ENCODE measurements at regions not wholly inside any gene's neighbourhood (a gene's known extent, or its start where the extent isn't known, plus 50 kb on each side); places are given as distances from the start of the nearest gene placed in this dataset.

DNA sequence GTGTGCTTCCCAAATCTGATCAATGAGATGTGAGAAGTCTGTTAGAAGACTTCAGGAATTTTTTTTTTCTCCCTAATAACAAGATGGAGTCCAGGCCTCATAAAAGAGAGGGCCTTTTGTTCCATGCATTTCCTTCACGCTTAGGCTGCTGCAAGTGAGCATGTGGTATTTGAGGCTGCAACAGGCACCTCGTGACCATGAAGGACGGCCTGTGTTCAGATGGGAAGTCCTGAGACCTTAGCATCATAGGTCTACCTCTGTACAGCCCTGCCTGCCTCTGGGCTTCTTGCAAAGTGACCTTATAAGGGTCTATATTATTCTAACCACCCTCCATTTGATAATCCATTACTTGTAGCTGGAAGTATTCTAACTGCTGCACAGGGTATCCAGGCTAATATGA is 86.6 kb downstream of the BOD1 start:
- Histone ChIP-seq H3K36me3 (ENCODE audit: control insufficient read depth, insufficient read depth, low read length) (no peaks in the 10 kb centered on the region), H3K27me3 (ENCODE audit: control insufficient read depth, insufficient read depth, low read length) (no peaks in the 10 kb centered on the region), H3K9me3 (ENCODE audit: control insufficient read depth, insufficient read depth, low read length) (no peaks in the 10 kb centered on the region), H3K27ac (ENCODE audit: low read length) (no peak overlapping the region), H3K4me3 (ENCODE audit: low read length) (no peak overlapping the region), H3K4me1 (ENCODE audit: control insufficient read depth, insufficient read depth, low read length) (no peaks in the 10 kb centered on the region)
- no peak for DNase-seq (ENCODE audit: low read depth, low spot score)
- WGBS (ENCODE audit: insufficient coverage, insufficient read length), result no CpG with 5 or more reads among the region's 3 CpGs

DNA sequence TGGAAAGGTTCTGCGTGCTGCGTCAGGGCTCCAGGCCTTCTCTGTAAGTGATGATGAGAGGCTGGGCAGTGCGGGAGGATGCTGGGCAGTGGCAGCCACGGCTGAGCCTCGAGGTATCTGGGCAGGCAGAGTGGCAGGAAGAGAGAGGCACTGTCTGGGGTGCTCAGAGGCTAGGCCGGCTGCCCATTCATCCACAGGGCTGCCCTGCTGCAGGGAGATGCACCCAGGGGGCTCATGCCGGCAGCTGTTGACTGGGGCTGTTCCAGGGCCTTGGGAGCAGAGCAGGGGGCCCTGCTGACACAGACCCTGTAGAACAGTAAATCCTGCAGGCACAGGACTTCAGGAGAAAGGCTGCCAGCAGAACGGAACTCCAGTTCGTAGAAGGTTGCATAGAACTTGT is 88.8 kb downstream of the BOD1 start:
- no peak overlapping the region for H3K4me3 ChIP-seq (ENCODE audit: low read length)
- no peaks in the 10 kb centered on the region for H3K27me3 ChIP-seq (ENCODE audit: control insufficient read depth, insufficient read depth, low read length)
- no peaks in the 10 kb centered on the region for H3K9me3 ChIP-seq (ENCODE audit: control insufficient read depth, insufficient read depth, low read length)
- no peak overlapping the region for H3K27ac ChIP-seq (ENCODE audit: low read length)
- no peaks in the 10 kb centered on the region for H3K4me1 ChIP-seq (ENCODE audit: control insufficient read depth, insufficient read depth, low read length)
- no CpG with 5 or more reads among the region's 9 CpGs for WGBS (ENCODE audit: insufficient coverage, insufficient read length)
- H3K36me3 ChIP-seq (ENCODE audit: control insufficient read depth, insufficient read depth, low read length), result no peaks in the 10 kb centered on the region
- DNase-seq (ENCODE audit: low read depth, low spot score), result no peak

- no peak overlapping the region for H3K4me3 ChIP-seq (ENCODE audit: low read length)
- no peak for DNase-seq (ENCODE audit: low read depth, low spot score)
- H3K36me3 ChIP-seq (ENCODE audit: control insufficient read depth, insufficient read depth, low read length), result no peaks in the 10 kb centered on the region
- H3K27me3 ChIP-seq (ENCODE audit: control insufficient read depth, insufficient read depth, low read length), result no peaks in the 10 kb centered on the region
- 100% methylated on average over 1 of the region's 3 CpGs for WGBS (ENCODE audit: insufficient coverage, insufficient read length)
- no peaks in the 10 kb centered on the region for H3K4me1 ChIP-seq (ENCODE audit: control insufficient read depth, insufficient read depth, low read length)
- no peaks in the 10 kb centered on the region for H3K9me3 ChIP-seq (ENCODE audit: control insufficient read depth, insufficient read depth, low read length)
- no peak overlapping the region for H3K27ac ChIP-seq (ENCODE audit: low read length)
Observed at GRCh38 chr5:173524136-173524535, 92.3 kb downstream of the BOD1 start.

GRCh38 chr5:173523388-173523787 is 93.1 kb downstream of the BOD1 start:
- Histone ChIP-seq H3K4me3 (ENCODE audit: low read length) (no peak overlapping the region), H3K9me3 (ENCODE audit: control insufficient read depth, insufficient read depth, low read length) (no peaks in the 10 kb centered on the region), H3K36me3 (ENCODE audit: control insufficient read depth, insufficient read depth, low read length) (no peaks in the 10 kb centered on the region), H3K4me1 (ENCODE audit: control insufficient read depth, insufficient read depth, low read length) (no peaks in the 10 kb centered on the region), H3K27ac (ENCODE audit: low read length) (no peak overlapping the region), H3K27me3 (ENCODE audit: control insufficient read depth, insufficient read depth, low read length) (no peaks in the 10 kb centered on the region)
- no CpG with 5 or more reads among the region's 2 CpGs for WGBS (ENCODE audit: insufficient coverage, insufficient read length)
- no peak for DNase-seq (ENCODE audit: low read depth, low spot score)

GRCh38 chr5:173522518-173522917 is 93.9 kb downstream of the BOD1 start:
- Histone ChIP-seq H3K27me3 (ENCODE audit: control insufficient read depth, insufficient read depth, low read length) (no peaks in the 10 kb centered on the region), H3K4me1 (ENCODE audit: control insufficient read depth, insufficient read depth, low read length) (no peaks in the 10 kb centered on the region; the same call in 1 of the 2 replicates), H3K9me3 (ENCODE audit: control insufficient read depth, insufficient read depth, low read length) (no peaks in the 10 kb centered on the region), H3K27ac (ENCODE audit: low read length) (no peak overlapping the region), H3K4me3 (ENCODE audit: low read length) (no peak overlapping the region), H3K36me3 (ENCODE audit: control insufficient read depth, insufficient read depth, low read length) (no peaks in the 10 kb centered on the region)
- no peak for DNase-seq (ENCODE audit: low read depth, low spot score)
- no CpG with 5 or more reads among the region's 1 CpG for WGBS (ENCODE audit: insufficient coverage, insufficient read length)

- no peaks in the 10 kb centered on the region for H3K9me3 ChIP-seq (ENCODE audit: control insufficient read depth, insufficient read depth, low read length)
- no peak for DNase-seq (ENCODE audit: low read depth, low spot score)
- no peaks in the 10 kb centered on the region for H3K27me3 ChIP-seq (ENCODE audit: control insufficient read depth, insufficient read depth, low read length)
- no CpG with 5 or more reads among the region's 6 CpGs for WGBS (ENCODE audit: insufficient coverage, insufficient read length)
- H3K36me3 ChIP-seq (ENCODE audit: control insufficient read depth, insufficient read depth, low read length), result no peaks in the 10 kb centered on the region
- H3K4me3 ChIP-seq (ENCODE audit: low read length), result no peak overlapping the region
- no peak overlapping the region for H3K27ac ChIP-seq (ENCODE audit: low read length)
- H3K4me1 ChIP-seq (ENCODE audit: control insufficient read depth, insufficient read depth, low read length), result peaks cover 1% of the 10 kb centered on the region; the same call in 1 of the 2 replicates
Observed at GRCh38 chr5:173518856-173519255, 97.6 kb downstream of the BOD1 start.

DNA sequence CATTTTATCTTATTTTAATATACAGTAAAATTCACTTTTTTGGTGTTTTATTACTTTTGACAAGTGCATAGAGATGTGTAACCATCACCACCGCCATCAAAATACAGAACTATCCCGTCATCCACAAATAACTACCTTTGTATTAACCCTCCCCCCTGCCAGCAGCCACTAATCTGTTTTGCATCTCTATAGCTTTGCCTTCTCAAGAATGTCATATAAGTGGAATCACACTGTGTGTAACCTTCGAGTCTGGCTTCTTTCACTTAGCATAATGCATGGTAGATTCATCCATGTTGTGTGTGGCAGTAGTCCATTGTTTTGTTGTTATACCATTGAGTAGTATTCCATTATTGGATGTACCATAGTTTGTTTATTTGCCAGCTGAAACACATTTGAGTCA is 98.8 kb downstream of the BOD1 start:
- H3K9me3 ChIP-seq (ENCODE audit: control insufficient read depth, insufficient read depth, low read length), result no peaks in the 10 kb centered on the region
- H3K4me3 ChIP-seq (ENCODE audit: low read length), result no peak overlapping the region
- peaks cover 1% of the 10 kb centered on the region; the same call in 1 of the 2 replicates for H3K4me1 ChIP-seq (ENCODE audit: control insufficient read depth, insufficient read depth, low read length)
- no CpG with 5 or more reads among the region's 3 CpGs for WGBS (ENCODE audit: insufficient coverage, insufficient read length)
- H3K27ac ChIP-seq (ENCODE audit: low read length), result no peak overlapping the region
- no peaks in the 10 kb centered on the region for H3K36me3 ChIP-seq (ENCODE audit: control insufficient read depth, insufficient read depth, low read length)
- no peak for DNase-seq (ENCODE audit: low read depth, low spot score)
- no peaks in the 10 kb centered on the region for H3K27me3 ChIP-seq (ENCODE audit: control insufficient read depth, insufficient read depth, low read length)

DNA sequence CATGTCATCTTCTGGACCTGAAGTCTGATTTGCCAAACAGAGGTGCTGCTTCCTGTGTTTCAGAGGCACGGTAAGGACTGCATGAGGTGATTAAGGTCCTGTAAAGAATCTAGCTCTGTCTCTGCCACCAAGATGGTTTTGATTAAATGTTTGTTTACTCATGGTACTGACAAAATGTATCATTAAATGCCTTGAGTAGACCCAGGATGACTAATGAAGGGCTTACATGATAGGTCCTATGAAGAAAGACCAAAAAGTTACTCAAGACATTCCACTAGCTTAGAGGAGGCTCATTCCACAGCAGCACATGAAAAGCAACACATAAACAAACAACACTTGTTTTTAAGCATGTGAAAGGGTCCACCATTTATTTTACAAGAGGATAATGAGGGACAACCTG is 100.9 kb downstream of the BOD1 start:
- no peak for DNase-seq (ENCODE audit: low read depth, low spot score)
- Histone ChIP-seq H3K36me3 (ENCODE audit: control insufficient read depth, insufficient read depth, low read length) (no peaks in the 10 kb centered on the region), H3K4me1 (ENCODE audit: control insufficient read depth, insufficient read depth, low read length) (peaks cover 1% of the 10 kb centered on the region; the same call in 1 of the 2 replicates), H3K4me3 (ENCODE audit: low read length) (no peak overlapping the region), H3K27me3 (ENCODE audit: control insufficient read depth, insufficient read depth, low read length) (no peaks in the 10 kb centered on the region), H3K9me3 (ENCODE audit: control insufficient read depth, insufficient read depth, low read length) (no peaks in the 10 kb centered on the region), H3K27ac (ENCODE audit: low read length) (no peak overlapping the region)
- WGBS (ENCODE audit: insufficient coverage, insufficient read length), result no CpG with 5 or more reads among the region's 1 CpG

GRCh38 chr5:173514661-173515060 is 101.8 kb downstream of the BOD1 start:
- DNase-seq (ENCODE audit: low read depth, low spot score), result no peak
- Histone ChIP-seq H3K4me1 (ENCODE audit: control insufficient read depth, insufficient read depth, low read length) (peaks cover 1% of the 10 kb centered on the region; the same call in 1 of the 2 replicates), H3K36me3 (ENCODE audit: control insufficient read depth, insufficient read depth, low read length) (no peaks in the 10 kb centered on the region), H3K9me3 (ENCODE audit: control insufficient read depth, insufficient read depth, low read length) (no peaks in the 10 kb centered on the region), H3K27me3 (ENCODE audit: control insufficient read depth, insufficient read depth, low read length) (no peaks in the 10 kb centered on the region), H3K4me3 (ENCODE audit: low read length) (no peak overlapping the region), H3K27ac (ENCODE audit: low read length) (no peak overlapping the region)
- no CpG with 5 or more reads among the region's 2 CpGs for WGBS (ENCODE audit: insufficient coverage, insufficient read length)

DNA sequence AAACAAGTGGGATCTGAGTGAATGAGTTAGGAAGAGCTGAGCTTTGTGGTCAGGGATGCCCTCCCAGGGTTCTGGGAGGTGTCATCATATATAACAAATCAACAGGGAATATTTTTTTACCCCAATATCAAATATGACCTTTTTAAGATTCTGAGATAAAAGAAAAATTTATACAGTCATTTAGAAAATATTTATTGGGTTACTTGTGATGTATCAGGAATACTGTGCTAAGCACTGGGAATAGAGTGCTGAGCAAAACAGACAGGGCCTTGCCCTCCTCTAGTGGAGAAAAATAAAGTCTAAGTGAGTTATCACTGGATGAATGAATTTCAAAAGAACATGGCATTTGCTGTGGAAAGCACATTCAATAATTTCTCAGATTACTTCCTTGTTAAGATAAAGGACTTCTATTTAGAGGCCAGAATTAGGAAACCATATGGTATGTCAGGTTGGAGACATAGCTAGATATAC is 102.9 kb downstream of the BOD1 start:
- no peaks in the 10 kb centered on the region for H3K27me3 ChIP-seq (ENCODE audit: control insufficient read depth, insufficient read depth, low read length)
- no peaks in the 10 kb centered on the region for H3K36me3 ChIP-seq (ENCODE audit: control insufficient read depth, insufficient read depth, low read length)
- no peak for DNase-seq (ENCODE audit: low read depth, low spot score)
- no peaks in the 10 kb centered on the region for H3K9me3 ChIP-seq (ENCODE audit: control insufficient read depth, insufficient read depth, low read length)
- H3K4me1 ChIP-seq (ENCODE audit: control insufficient read depth, insufficient read depth, low read length), result peaks cover 1% of the 10 kb centered on the region; the same call in 1 of the 2 replicates
- H3K27ac ChIP-seq (ENCODE audit: low read length), result no peak overlapping the region
- H3K4me3 ChIP-seq (ENCODE audit: low read length), result no peak overlapping the region

DNA sequence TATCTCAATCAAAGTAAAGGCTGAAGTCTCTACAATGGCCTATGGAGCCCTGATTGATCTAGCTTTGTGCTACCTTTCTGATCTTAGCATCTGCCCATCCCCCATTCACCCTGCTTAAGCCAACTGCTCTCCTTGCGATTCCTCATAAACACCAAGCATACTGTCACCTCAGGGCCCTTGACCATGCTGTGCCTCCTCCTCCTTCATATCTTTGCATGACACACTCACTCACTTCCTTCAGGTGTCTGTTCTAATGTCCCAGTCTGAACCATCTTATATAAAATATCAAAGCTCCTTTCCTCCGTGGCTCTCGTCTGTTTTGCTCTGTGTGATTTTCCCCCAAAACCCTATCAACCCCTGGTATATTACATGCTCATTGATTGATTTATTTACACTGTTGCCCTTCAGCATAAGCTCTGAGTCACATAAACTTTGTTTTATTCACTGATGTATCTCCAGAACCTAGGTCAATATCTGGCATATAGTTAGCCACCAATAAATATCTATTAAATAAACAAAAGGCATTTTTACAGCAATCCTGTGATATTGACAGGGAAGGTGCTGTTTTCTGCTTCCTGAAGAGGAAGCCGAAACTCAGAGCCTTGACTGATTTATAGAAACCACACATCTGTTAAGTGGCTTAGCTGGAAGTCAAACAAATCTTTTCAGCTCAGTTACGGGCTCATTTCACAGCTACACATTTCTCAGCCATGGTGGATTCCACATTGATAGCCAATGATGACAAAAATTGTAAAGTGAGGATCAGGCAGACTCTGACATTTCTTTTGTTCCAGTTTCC is 103.6 kb downstream of the BOD1 start:
- H3K4me1 ChIP-seq (ENCODE audit: control insufficient read depth, insufficient read depth, low read length), result peaks cover 1% of the 10 kb centered on the region; the same call in 1 of the 2 replicates
- WGBS (ENCODE audit: insufficient coverage, insufficient read length), result no CpG with 5 or more reads among the region's 5 CpGs
- DNase-seq (ENCODE audit: low read depth, low spot score), result no peak
- no peaks in the 10 kb centered on the region for H3K9me3 ChIP-seq (ENCODE audit: control insufficient read depth, insufficient read depth, low read length)
- no peak overlapping the region for H3K4me3 ChIP-seq (ENCODE audit: low read length)
- no peaks in the 10 kb centered on the region for H3K27me3 ChIP-seq (ENCODE audit: control insufficient read depth, insufficient read depth, low read length)
- H3K27ac ChIP-seq (ENCODE audit: low read length), result no peak overlapping the region
- H3K36me3 ChIP-seq (ENCODE audit: control insufficient read depth, insufficient read depth, low read length), result no peaks in the 10 kb centered on the region
